SK-N-SH treated with all-trans-retinoic acid at 6 μM for 48 hours (cell line): ENCODE measurements at regions not wholly inside any gene's neighbourhood (a gene's known extent, or its start where the extent isn't known, plus 50 kb on each side); places are given as distances from the start of the nearest gene placed in this dataset.

ENCODE experiments used
- ATAC-seq: fragments of 200-7000 bp; cut with Tn5 transposase; 3 replicates; pipeline ENCODE4 v1.9.1; 2020; ENCODE audit warnings: mild to moderate bottlenecking, moderate library complexity
- BACH2 ChIP-seq: fragments of 250-450 bp; sonication (Bioruptor Pico); IDR thresholded peaks from 2 replicates; pipeline ENCODE4 v1.9.0; 2021; ENCODE audit warnings: mild to moderate bottlenecking, borderline replicate concordance
- CREB5 ChIP-seq: fragments of 250-450 bp; sonication (Bioruptor Pico); IDR thresholded peaks from 2 replicates; pipeline ENCODE4 v1.5.1; 2020; ENCODE audit warnings: low read depth, mild to moderate bottlenecking, moderate library complexity
- CSRNP3 ChIP-seq: fragments of 250-450 bp; sonication (Bioruptor Pico); IDR thresholded peaks from 2 replicates; pipeline ENCODE4 v1.5.1; 2021; ENCODE audit warnings: mild to moderate bottlenecking, moderate library complexity
- ESRRG ChIP-seq: fragments of 250-450 bp; sonication (Bioruptor Pico); IDR thresholded peaks from 2 replicates; pipeline ENCODE4 v1.6.1; 2021; ENCODE audit warnings: mild to moderate bottlenecking
- GLIS3 ChIP-seq: fragments of 250-450 bp; sonication (Bioruptor Pico); IDR thresholded peaks from 2 replicates; pipeline ENCODE4 v1.5.0; 2020; ENCODE audit warnings: mild to moderate bottlenecking, moderate library complexity
- PATZ1 ChIP-seq: fragments of 250-450 bp; sonication (Bioruptor Pico); IDR thresholded peaks from 2 replicates; pipeline ENCODE4 v1.8.0; 2020; ENCODE audit warnings: mild to moderate bottlenecking, moderate library complexity, borderline replicate concordance
- POU6F1 ChIP-seq: fragments of 250-450 bp; sonication (Bioruptor Pico); IDR thresholded peaks from 2 replicates; pipeline ENCODE4 v1.8.0; 2021; ENCODE audit warnings: low read depth, mild to moderate bottlenecking, moderate library complexity, borderline replicate concordance
- PPARA ChIP-seq: fragments of 250-450 bp; sonication (Bioruptor Pico); IDR thresholded peaks from 2 replicates; pipeline ENCODE4 v1.5.0; 2020; ENCODE audit warnings: mild to moderate bottlenecking, borderline replicate concordance
- RARB ChIP-seq: fragments of 250-450 bp; sonication (Bioruptor Pico); IDR thresholded peaks from 2 replicates; pipeline ENCODE4 v1.8.0; 2021; ENCODE audit warnings: mild to moderate bottlenecking, moderate library complexity
- SNAI2 ChIP-seq: fragments of 250-450 bp; sonication (Bioruptor Pico); IDR thresholded peaks from 2 replicates; pipeline ENCODE4 v1.5.0; 2020; ENCODE audit warnings: mild to moderate bottlenecking, moderate library complexity
- TOX ChIP-seq: fragments of 250-450 bp; sonication (Bioruptor Pico); IDR thresholded peaks from 2 replicates; pipeline ENCODE4 v1.8.0; 2021; ENCODE audit warnings: mild to moderate bottlenecking, moderate library complexity, borderline replicate concordance
- ZFP3 ChIP-seq: fragments of 250-450 bp; sonication (Bioruptor Pico); IDR thresholded peaks from 2 replicates; pipeline ENCODE4 v1.5.0; 2020; ENCODE audit warnings: mild to moderate bottlenecking, moderate library complexity
- ZFP30 ChIP-seq: fragments of 450-650 bp; formaldehyde crosslinking; IDR thresholded peaks from 2 replicates; pipeline ENCODE4 v1.5.0; 2022; ENCODE audit warnings: mild to moderate bottlenecking, moderate library complexity
- ZNF565 ChIP-seq: fragments of 450-650 bp; formaldehyde crosslinking; conservative IDR thresholded peaks from 2 replicates; pipeline ENCODE4 v1.5.0; 2020; ENCODE audit warnings: low read depth, mild to moderate bottlenecking, moderate library complexity
- ZNF70 ChIP-seq: fragments of 450-650 bp; formaldehyde crosslinking; IDR thresholded peaks from 2 replicates; pipeline ENCODE4 v1.5.0; 2020; ENCODE audit warnings: mild to moderate bottlenecking, moderate library complexity
- ZNF8 ChIP-seq: fragments of 450-650 bp; formaldehyde crosslinking; IDR thresholded peaks from 2 replicates; pipeline ENCODE4 v1.5.0; 2020; ENCODE audit warnings: mild to moderate bottlenecking, moderate library complexity

- ATAC-seq = no peak
- TF ChIP-seq ZFP30 (CRISPR knock-in tag) (no peak), ZNF565 (CRISPR knock-in tag) (no peak), CREB5 (no peak), TOX (CRISPR knock-in tag) (no peak), POU6F1 (CRISPR knock-in tag) (no peak), ZNF8 (CRISPR knock-in tag) (no peak), CSRNP3 (CRISPR knock-in tag) (no peak), PPARA (CRISPR knock-in tag) (no peak), ZFP3 (CRISPR knock-in tag) (no peak), ESRRG (no peak), PATZ1 (no peak), RARB (CRISPR knock-in tag) (no peak)
Observed at GRCh38 chr18:65955747-65956146, 204.9 kb downstream of the CDH7 start.

- TF ChIP-seq ZFP3 (CRISPR knock-in tag) = no peak
- no peak for TF ChIP-seq BACH2 (CRISPR knock-in tag)
- no peak for TF ChIP-seq RARB (CRISPR knock-in tag)
- TF ChIP-seq PATZ1 = no peak
- TF ChIP-seq ZNF8 (CRISPR knock-in tag) = no peak
- no peak for TF ChIP-seq ZFP30 (CRISPR knock-in tag)
- TF ChIP-seq ZNF565 (CRISPR knock-in tag) = no peak
- no peak for TF ChIP-seq CREB5
- no peak for TF ChIP-seq ESRRG
- TF ChIP-seq SNAI2 = no peak
- no peak for TF ChIP-seq GLIS3 (CRISPR knock-in tag)
- TF ChIP-seq ZNF70 = no peak
- TF ChIP-seq TOX (CRISPR knock-in tag) = no peak
- ATAC-seq = no peak
Observed at GRCh38 chr18:65954372-65954771, 203.6 kb downstream of the CDH7 start.

GRCh38 chr18:65946777-65947176, 196.0 kb downstream of the CDH7 start:
- no peak for ATAC-seq

More at GRCh38 chr18:65946777-65947176, 196.0 kb downstream of the CDH7 start:
- TF ChIP-seq RARB (CRISPR knock-in tag) (no peak), CREB5 (no peak), ZFP30 (CRISPR knock-in tag) (no peak), PATZ1 (no peak)
